HCT116 (cell line): ENCODE measurements at regions not wholly inside any gene's neighbourhood (a gene's known extent, or its start where the extent isn't known, plus 50 kb on each side); places are given as distances from the start of the nearest gene placed in this dataset.

Experiments
- ATAC-seq: fragments of 200-7000 bp; cut with Tn5 transposase; 2 replicates; pipeline ENCODE4 v1.9.1; 2020; ENCODE audit warnings: mild to moderate bottlenecking, moderate library complexity
- BruUV-seq: library from RNA; stranded (reverse); fragments of 400-500 nt; replicated peaks from 2 replicates; lab custom pipeline; 2021; lab: Mats Ljungman, UMichigan
- CTCF ChIA-PET: fragments of 300-600 bp; sonication (Branson Sonifier 250); formaldehyde crosslinking; loops from one replicate; lab custom pipeline; 2021; ENCODE audit warnings: antibody characterized with exemption; lab: Charles Lee
- POLR2A ChIA-PET: fragments of 300-600, 350-600 bp; sonication (Branson Sonifier 250); formaldehyde crosslinking; loops from one replicate; lab custom pipeline; 2021; ENCODE audit warnings: antibody characterized with exemption; lab: Charles Lee
- RAD21 ChIA-PET, 2 experiments: fragments of 300-600 bp; sonication (Branson Sonifier 250); formaldehyde crosslinking; loops; one replicate each; lab custom pipeline; 2023; ENCODE audit warnings: low total read pairs in 2 of 2; ENCODE audit not compliant: uncharacterized antibody in 2 of 2, unreplicated experiment in 2 of 2, low non-redundant PET in 1 of 2; lab: Charles Lee
- DNase-seq: peaks from one replicate; pipeline ENCODE4 v3.0.0-alpha.2; 2010; ENCODE audit warnings: low read depth, low spot score
- H2AFZ ChIP-seq: fragments of 200-600 bp; shearing (Covaris generic), sonication (generic); 2 replicates; pipeline ENCODE4 v1.6.1; 2017; ENCODE audit warnings: low read depth, mixed run types, mixed read lengths, antibody characterized with exemption, low read length; ENCODE audit not compliant: poor library complexity, severe bottlenecking
- H3K27ac ChIP-seq: 2 replicates; pipeline ENCODE4 v1.5.1; 2012; ENCODE audit warnings: low read depth, low read length
- H3K27me3 ChIP-seq: fragments of 200-600 bp; sonication (generic); 2 replicates; pipeline ENCODE4 v1.6.1; 2016; ENCODE audit warnings: mixed run types, low read length, mixed read lengths; ENCODE audit not compliant: insufficient read depth
- H3K36me3 ChIP-seq, 2 experiments: fragments of 200-500 bp in 1 of 2; fragments of 200-600 bp in 1 of 2; sonication (Bioruptor generic) in 1 of 2; sonication (generic) in 1 of 2; 2 replicates each; pipeline versions ENCODE4 v1.5.1 to v1.6.1; 2014 to 2016; ENCODE audit warnings: low read length in 2 of 2, inconsistent platforms in 1 of 2, mixed read lengths in 1 of 2, mixed run types in 1 of 2; ENCODE audit not compliant: insufficient read depth in 2 of 2, control insufficient read depth in 1 of 2
- H3K4me1 ChIP-seq, 2 experiments: fragments of 200-600 bp in 1 of 2; sonication (generic) in 1 of 2; 2 replicates each; pipeline versions ENCODE4 v1.5.1 to v1.6.1; 2012 to 2017; ENCODE audit warnings: low read length in 2 of 2, inconsistent platforms in 1 of 2, mild to moderate bottlenecking in 1 of 2, mixed read lengths in 1 of 2, mixed run types in 1 of 2, moderate library complexity in 1 of 2; ENCODE audit not compliant: insufficient read depth in 2 of 2, control insufficient read depth in 1 of 2
- H3K4me2 ChIP-seq: fragments of 200-600 bp; sonication (generic); 2 replicates; pipeline ENCODE4 v1.6.1; 2017; ENCODE audit warnings: mixed run types, low read length, mixed read lengths
- H3K4me3 ChIP-seq, 2 experiments: fragments of 200-600 bp in 1 of 2; sonication (generic) in 1 of 2; replicated peaks in 1 of 2; 2 replicates each; pipeline ENCODE4 v1.5.1; 2011 to 2016; ENCODE audit warnings: low read length in 2 of 2, control low read depth in 1 of 2, low read depth in 1 of 2, mild to moderate bottlenecking in 1 of 2, mixed read lengths in 1 of 2, mixed run types in 1 of 2
- H3K79me2 ChIP-seq: fragments of 200-600 bp; sonication (generic); 2 replicates; pipeline ENCODE4 v1.6.1; 2017; ENCODE audit warnings: mild to moderate bottlenecking, mixed run types, low read length, moderate library complexity, mixed read lengths; ENCODE audit not compliant: insufficient read depth
- H3K9ac ChIP-seq: fragments of 200-600 bp; sonication (generic); 2 replicates; pipeline ENCODE4 v1.6.1; 2016; ENCODE audit warnings: low read length, mixed read lengths
- H3K9me2 ChIP-seq: fragments of 200-600 bp; sonication (generic), shearing (Covaris generic); 2 replicates; pipeline ENCODE4 v1.6.1; 2017; ENCODE audit warnings: mixed run types, mild to moderate bottlenecking, moderate library complexity; ENCODE audit not compliant: insufficient read depth
- H3K9me3 ChIP-seq, 2 experiments: fragments of 200-500 bp in 1 of 2; fragments of 200-600 bp in 1 of 2; sonication (Bioruptor generic) in 1 of 2; sonication (generic) in 1 of 2; 2 replicates each; pipeline ENCODE4 v1.6.1; 2014 to 2017; ENCODE audit warnings: low read length in 2 of 2, mixed read lengths in 2 of 2, inconsistent platforms in 1 of 2, low read depth in 1 of 2, mild to moderate bottlenecking in 1 of 2, mixed run types in 1 of 2, moderate library complexity in 1 of 2; ENCODE audit not compliant: control insufficient read depth in 1 of 2, insufficient read depth in 1 of 2
- H4K20me1 ChIP-seq: fragments of 200-600 bp; sonication (generic), shearing (Covaris generic); 2 replicates; pipeline ENCODE4 v1.6.1; 2017; ENCODE audit warnings: mixed run types, mild to moderate bottlenecking, moderate library complexity; ENCODE audit not compliant: insufficient read depth
- ATF3 ChIP-seq: IDR thresholded peaks from 2 replicates; pipeline ENCODE4 v1.6.1; 2012
- CBX3 ChIP-seq: IDR thresholded peaks from 2 replicates; pipeline ENCODE4 v1.6.1; 2012; ENCODE audit warnings: low read depth
- CEBPB ChIP-seq: IDR thresholded peaks from 2 replicates; pipeline ENCODE4 v1.6.1; 2012; ENCODE audit warnings: low read depth
- JUND ChIP-seq: IDR thresholded peaks from 2 replicates; pipeline ENCODE4 v1.6.1; 2012
- POLR2A ChIP-seq: IDR thresholded peaks from 2 replicates; pipeline ENCODE4 v1.7.0; 2011; ENCODE audit warnings: borderline replicate concordance; ENCODE audit not compliant: insufficient read depth, insufficient read length; ENCODE audit errors: extremely low read depth
- RAD21 ChIP-seq: IDR thresholded peaks from 2 replicates; pipeline ENCODE4 v1.6.1; 2012; ENCODE audit warnings: low read depth, mild to moderate bottlenecking
- SP1 ChIP-seq: IDR thresholded peaks from 2 replicates; pipeline ENCODE4 v1.6.1; 2012; ENCODE audit warnings: low read depth
- SRF ChIP-seq: IDR thresholded peaks from 2 replicates; pipeline ENCODE4 v1.6.1; 2012; ENCODE audit warnings: low read depth
- TCF7L2 ChIP-seq: IDR thresholded peaks from 2 replicates; pipeline ENCODE4 v1.7.0; 2011; ENCODE audit warnings: borderline replicate concordance, inconsistent platforms; ENCODE audit not compliant: insufficient read depth, insufficient read length; ENCODE audit errors: extremely low read depth
- YY1 ChIP-seq: IDR thresholded peaks from 2 replicates; pipeline ENCODE4 v1.6.1; 2011; ENCODE audit warnings: low read length, low read depth, moderate library complexity, mild to moderate bottlenecking; ENCODE audit not compliant: insufficient replicate concordance; ENCODE audit errors: extremely low read depth
- intact Hi-C: fragments of 100-400 bp; cut with micrococcal nuclease; formaldehyde crosslinking; loops from 2 replicates; pipeline ENCODE4 v1.10.0; 2022
- TF ChIP-seq, protein P1 (sequence below): IDR thresholded peaks from 2 replicates; pipeline ENCODE4 v1.6.1; 2012; ENCODE audit warnings: low read depth
- TF ChIP-seq, protein P2 (sequence below), 3 experiments: fragments of 200-600 bp in 1 of 3; sonication (generic) in 1 of 3; IDR thresholded peaks in 2 of 3; conservative IDR thresholded peaks in 1 of 3; 2 replicates each; pipeline ENCODE4 v1.5.1; 2012 to 2017; ENCODE audit warnings: low read depth in 2 of 3, low read length in 2 of 3, antibody characterized with exemption in 1 of 3, borderline replicate concordance in 1 of 3, control low read depth in 1 of 3, mild to moderate bottlenecking in 1 of 3, mixed read lengths in 1 of 3, mixed run types in 1 of 3, moderate library complexity in 1 of 3; ENCODE audit not compliant: insufficient read depth in 1 of 3
- TF ChIP-seq, protein P3 (sequence below): IDR thresholded peaks from 2 replicates; pipeline ENCODE4 v1.6.1; 2011; ENCODE audit warnings: mild to moderate bottlenecking, low read length, moderate library complexity; ENCODE audit not compliant: insufficient replicate concordance; ENCODE audit errors: extremely low read depth

DNA sequence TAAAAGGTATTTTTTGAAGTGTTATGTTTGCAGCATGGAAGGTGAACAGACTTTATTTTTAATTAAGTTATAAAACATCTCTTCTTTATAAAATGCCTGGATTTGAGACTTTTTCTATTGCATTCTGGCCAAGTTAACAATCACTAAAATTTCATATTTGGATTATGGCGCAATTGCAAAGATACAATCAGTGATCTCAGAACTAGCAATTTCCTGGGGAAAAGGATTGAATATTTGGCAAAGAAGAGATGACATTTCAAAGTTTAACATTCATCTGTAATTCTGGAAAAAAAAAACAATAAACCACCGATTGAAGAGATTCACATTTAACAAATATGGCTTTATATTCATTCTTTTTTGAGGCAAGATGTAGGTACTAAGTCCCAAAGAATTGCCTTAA, 378.0 kb downstream of the LRRC70 start (continued):
- TF ChIP-seq, protein P1, sequence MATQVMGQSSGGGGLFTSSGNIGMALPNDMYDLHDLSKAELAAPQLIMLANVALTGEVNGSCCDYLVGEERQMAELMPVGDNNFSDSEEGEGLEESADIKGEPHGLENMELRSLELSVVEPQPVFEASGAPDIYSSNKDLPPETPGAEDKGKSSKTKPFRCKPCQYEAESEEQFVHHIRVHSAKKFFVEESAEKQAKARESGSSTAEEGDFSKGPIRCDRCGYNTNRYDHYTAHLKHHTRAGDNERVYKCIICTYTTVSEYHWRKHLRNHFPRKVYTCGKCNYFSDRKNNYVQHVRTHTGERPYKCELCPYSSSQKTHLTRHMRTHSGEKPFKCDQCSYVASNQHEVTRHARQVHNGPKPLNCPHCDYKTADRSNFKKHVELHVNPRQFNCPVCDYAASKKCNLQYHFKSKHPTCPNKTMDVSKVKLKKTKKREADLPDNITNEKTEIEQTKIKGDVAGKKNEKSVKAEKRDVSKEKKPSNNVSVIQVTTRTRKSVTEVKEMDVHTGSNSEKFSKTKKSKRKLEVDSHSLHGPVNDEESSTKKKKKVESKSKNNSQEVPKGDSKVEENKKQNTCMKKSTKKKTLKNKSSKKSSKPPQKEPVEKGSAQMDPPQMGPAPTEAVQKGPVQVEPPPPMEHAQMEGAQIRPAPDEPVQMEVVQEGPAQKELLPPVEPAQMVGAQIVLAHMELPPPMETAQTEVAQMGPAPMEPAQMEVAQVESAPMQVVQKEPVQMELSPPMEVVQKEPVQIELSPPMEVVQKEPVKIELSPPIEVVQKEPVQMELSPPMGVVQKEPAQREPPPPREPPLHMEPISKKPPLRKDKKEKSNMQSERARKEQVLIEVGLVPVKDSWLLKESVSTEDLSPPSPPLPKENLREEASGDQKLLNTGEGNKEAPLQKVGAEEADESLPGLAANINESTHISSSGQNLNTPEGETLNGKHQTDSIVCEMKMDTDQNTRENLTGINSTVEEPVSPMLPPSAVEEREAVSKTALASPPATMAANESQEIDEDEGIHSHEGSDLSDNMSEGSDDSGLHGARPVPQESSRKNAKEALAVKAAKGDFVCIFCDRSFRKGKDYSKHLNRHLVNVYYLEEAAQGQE: no peak
- TF ChIP-seq YY1: no peak
- no peak for TF ChIP-seq POLR2A
- no peak for TF ChIP-seq JUND
- no peak for TF ChIP-seq ATF3

DNA sequence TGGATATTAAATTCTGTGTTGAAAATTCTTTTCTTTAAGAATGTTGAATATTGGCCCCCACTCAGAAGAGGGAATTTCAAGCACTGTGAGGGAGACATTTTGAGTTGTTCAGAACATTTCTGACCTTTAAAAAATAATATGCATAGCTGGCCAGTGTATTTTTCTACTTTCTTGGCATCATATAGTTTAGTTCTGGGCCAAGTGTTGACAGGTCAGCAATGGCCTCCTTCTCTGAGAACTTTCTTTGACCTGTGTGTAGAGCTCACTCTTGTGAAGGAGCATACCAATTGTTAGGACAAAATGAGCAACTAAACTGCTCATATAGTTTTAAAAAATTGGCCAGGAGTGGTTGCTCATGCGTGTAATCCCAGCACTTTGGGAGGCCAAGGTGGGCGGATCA, 376.0 kb downstream of the LRRC70 start:
- no peaks in the 10 kb centered on the region for H3K27me3 ChIP-seq
- H3K4me2 ChIP-seq: no peak overlapping the region
- ATAC-seq (no peak), DNase-seq (no peak)
- no peaks in the 10 kb centered on the region for H4K20me1 ChIP-seq
- H3K9me3 ChIP-seq: no peaks in the 10 kb centered on the region
- ChIA-PET RAD21 (no interaction called here), CTCF (no interaction called here), POLR2A (no interaction called here)
- H3K79me2 ChIP-seq: no peaks in the 10 kb centered on the region
- H3K36me3 ChIP-seq: no peaks in the 10 kb centered on the region
- no peaks in the 10 kb centered on the region for H3K4me1 ChIP-seq
- no TSS peak for BruUV-seq
- no peak overlapping the region for H2AFZ ChIP-seq
- intact Hi-C loops: no loop called here
- no peak overlapping the region for H3K27ac ChIP-seq
- no peaks in the 10 kb centered on the region for H3K9me2 ChIP-seq
- H3K9ac ChIP-seq: no peak overlapping the region
- no peak overlapping the region for H3K4me3 ChIP-seq
- TF ChIP-seq TCF7L2 (no peak), CBX3 (no peak), CEBPB (no peak), RAD21 (no peak), SP1 (no peak), SRF (no peak), YY1 (no peak)
- TF ChIP-seq, protein P2, sequence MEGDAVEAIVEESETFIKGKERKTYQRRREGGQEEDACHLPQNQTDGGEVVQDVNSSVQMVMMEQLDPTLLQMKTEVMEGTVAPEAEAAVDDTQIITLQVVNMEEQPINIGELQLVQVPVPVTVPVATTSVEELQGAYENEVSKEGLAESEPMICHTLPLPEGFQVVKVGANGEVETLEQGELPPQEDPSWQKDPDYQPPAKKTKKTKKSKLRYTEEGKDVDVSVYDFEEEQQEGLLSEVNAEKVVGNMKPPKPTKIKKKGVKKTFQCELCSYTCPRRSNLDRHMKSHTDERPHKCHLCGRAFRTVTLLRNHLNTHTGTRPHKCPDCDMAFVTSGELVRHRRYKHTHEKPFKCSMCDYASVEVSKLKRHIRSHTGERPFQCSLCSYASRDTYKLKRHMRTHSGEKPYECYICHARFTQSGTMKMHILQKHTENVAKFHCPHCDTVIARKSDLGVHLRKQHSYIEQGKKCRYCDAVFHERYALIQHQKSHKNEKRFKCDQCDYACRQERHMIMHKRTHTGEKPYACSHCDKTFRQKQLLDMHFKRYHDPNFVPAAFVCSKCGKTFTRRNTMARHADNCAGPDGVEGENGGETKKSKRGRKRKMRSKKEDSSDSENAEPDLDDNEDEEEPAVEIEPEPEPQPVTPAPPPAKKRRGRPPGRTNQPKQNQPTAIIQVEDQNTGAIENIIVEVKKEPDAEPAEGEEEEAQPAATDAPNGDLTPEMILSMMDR (IDR thresholded peaks at IDR 0.05 in 2 of 3, conservative IDR thresholded peaks at IDR 0.05 in 1 of 3; ENCODE audit: borderline replicate concordance in 1 of 3, insufficient read depth in 1 of 3, low read depth in 2 of 3, low read length in 2 of 3): no peak
- TF ChIP-seq, protein P3, sequence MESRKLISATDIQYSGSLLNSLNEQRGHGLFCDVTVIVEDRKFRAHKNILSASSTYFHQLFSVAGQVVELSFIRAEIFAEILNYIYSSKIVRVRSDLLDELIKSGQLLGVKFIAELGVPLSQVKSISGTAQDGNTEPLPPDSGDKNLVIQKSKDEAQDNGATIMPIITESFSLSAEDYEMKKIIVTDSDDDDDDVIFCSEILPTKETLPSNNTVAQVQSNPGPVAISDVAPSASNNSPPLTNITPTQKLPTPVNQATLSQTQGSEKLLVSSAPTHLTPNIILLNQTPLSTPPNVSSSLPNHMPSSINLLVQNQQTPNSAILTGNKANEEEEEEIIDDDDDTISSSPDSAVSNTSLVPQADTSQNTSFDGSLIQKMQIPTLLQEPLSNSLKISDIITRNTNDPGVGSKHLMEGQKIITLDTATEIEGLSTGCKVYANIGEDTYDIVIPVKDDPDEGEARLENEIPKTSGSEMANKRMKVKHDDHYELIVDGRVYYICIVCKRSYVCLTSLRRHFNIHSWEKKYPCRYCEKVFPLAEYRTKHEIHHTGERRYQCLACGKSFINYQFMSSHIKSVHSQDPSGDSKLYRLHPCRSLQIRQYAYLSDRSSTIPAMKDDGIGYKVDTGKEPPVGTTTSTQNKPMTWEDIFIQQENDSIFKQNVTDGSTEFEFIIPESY: no peak
- TF ChIP-seq, protein P1: no peak
